Anterior cingulate cortex (tissue), 58 donors: ENCODE measurements at regions not wholly inside any gene's neighbourhood (a gene's known extent, or its start where the extent isn't known, plus 50 kb on each side); places are given as distances from the start of the nearest gene placed in this dataset.
"Not testable (repeated sequence)": the region's sequence is repeated elsewhere in the genome, so short reads cannot be mapped to it uniquely, and the experiment has no call there.

ENCODE experiments used
- DNase-seq, 58 donors: peaks; one replicate each; lab custom pipeline; 2025; lab: John Stamatoyannopoulos, UW

DNA sequence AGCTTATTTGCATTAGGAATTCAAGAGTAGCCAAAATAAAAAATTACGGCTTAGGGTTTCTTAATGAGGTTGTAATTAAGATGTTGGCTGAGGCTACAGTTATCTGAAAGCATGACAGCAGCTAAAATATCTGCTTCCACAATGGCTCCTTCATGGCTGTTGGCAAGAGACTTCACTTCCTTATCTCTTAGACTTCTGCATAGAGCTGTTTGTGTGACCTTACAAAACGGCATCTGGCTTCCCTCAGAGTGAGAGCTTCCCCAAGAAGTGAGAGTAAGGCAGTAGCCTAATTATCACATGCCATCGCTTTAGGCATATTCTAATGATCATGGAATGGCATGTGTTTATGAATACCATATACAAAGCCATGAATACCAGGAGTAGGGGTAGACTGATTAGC is 57.6 kb downstream of the CCDC59 start:
- peak in 1 of 58 donors; percentile 3 for DNase-seq

DNA sequence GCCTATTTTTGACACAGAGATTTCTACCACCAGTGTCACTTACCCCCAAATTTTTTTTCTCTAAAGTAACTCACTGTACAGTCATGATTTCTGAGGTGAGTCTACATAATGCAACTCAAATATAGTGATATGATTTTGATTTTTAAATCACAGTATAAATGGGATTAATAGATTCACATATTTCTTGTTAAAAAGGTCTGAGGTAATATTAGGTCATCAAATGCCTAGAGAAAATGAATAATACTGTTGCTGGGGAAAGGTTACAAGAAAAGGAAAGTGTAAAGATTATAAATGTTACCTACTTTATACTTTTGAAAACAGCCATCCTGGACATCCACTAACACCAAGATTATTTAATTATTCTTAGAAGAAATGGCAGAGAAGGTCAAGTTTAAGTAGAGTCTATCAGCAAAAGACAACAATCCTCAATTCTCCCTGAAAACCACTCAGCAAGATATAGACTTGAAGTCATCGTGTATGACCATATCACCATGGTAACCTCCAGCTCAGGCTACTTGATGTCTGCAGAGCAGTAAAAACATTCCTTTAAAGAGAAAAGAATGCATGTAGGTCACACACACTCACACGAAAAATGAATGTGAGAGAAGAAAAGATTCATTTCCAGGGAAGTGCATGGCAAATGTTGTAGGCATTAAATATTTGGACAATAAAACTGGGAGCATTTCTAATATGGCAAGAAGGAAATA is 58.7 kb downstream of the CCDC59 start:
- peak in 2 of 58 donors; percentile 3 to 6 for DNase-seq

DNA sequence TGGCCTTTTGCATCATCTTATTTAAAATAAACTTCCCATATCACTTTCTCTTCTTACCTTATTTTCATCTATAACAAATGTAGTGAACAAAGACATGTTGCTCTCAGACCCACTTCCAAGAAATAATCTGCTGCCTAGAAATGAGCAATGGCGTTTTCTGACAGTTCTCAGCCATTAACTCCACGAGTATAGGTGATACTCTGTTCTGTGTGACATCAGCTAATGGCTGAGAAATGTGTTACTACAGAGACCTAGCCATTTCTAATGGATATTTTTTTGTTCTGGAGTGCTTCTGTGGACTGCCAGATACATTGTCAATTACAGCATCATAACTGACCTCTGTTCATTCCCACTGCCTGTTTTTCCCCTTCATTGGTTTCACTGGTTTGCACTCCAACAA is 67.8 kb downstream of the CCDC59 start:
- DNase-seq = no peak

DNA sequence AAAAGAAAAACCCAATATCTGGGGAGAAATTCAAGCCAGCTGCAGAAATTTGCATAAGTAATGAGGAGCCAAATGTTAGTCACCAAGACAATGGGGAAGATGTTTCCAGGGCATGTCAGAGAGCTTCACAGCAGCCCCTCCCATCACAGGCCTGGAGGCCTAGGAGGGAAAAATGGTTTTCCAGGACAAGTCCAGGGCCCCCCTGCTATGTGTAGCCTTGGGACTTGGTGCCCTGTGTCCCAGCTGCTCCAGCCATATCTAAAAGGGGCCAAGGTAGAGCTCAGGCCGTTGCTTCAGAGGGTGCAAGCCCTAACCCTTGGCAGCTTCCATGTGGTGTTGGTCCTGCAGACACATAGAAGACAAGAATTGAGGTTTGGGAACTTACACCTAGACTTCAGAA is 76.9 kb downstream of the CCDC59 start:
- not testable (repeated sequence) for DNase-seq

DNA sequence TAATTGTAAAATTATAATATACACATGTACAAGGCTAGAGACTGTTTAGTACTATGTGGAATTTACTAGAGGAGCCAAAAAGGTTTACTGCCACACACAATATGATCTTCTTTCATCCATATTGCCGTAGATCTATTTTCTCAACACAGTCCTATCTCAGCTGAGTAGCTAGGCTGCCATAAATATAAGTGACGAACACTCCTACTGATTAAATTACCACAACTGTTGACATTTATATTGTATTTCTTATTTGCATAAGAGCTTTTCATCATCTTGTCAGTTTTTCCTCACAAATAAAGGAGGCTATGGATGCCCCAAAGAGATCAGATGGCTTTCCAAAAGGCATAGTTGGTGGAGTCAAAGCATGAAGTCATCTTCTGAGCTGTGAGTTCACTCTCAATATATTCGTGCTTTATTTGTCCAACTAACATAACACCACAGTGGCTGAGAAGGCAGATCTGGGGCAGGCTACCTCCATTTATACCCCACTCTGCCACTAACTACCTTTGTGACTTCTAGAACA is 78.6 kb downstream of the CCDC59 start:
- DNase-seq = no peak

DNA sequence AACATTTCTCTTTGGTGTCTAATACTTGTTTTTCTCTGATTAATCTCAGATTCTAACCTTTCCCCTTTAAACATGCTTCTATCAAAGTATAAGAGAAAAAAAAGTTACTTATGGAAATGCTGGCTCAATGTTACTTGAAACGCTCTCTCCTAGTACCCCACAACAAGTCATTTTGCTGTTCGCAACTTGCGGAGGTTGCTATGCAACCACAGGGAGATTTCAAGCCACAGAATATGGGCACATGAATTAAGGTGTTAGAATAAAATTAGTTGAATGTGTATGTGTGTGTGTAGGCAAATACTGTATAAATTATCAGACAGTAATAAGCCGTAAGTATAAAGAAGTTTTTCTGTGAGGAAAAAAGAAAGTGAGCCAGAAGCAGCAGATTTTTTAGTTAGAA is 80.6 kb downstream of the CCDC59 start:
- DNase-seq = peak in 2 of 58 donors; percentile 1 to 4

DNA sequence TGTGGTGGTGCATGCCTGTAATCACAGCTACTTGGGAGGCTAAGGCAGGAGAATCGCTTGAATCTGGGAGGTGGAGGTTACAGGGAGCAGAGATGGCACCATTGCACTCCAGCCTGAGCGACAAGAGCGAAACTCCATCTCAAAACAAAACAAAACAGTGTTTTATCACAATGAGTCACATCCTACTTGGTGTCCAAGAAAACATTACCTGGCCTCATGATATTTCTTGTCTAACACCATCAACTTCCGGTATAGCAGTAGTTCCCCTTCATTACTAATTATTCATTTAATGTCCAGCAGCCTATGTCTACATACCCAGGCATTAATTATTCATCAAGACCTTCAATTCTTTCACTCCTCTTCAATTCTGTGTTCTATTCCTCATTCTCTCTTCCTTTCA is 115.5 kb downstream of the CCDC59 start:
- no peak for DNase-seq

DNA sequence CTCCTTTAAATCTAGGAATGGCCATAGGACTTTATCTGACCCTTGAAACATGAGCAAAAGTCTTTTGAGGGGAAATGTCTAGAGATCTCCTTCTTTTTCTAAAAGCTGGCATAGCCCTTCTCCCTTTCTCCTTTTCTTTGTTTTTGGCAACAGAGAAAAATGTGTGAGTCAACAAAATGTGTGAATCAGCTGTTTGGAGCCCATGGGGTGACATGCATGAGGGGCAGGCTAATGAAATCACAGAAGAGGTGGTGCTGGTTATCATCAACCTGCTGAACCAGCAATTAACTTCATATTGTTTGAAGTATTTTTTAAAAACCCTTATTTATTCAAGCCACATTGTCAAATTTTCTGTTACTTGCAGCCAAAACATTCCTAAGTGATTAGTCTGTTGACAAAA is 132.3 kb downstream of the CCDC59 start:
- DNase-seq = no peak

DNA sequence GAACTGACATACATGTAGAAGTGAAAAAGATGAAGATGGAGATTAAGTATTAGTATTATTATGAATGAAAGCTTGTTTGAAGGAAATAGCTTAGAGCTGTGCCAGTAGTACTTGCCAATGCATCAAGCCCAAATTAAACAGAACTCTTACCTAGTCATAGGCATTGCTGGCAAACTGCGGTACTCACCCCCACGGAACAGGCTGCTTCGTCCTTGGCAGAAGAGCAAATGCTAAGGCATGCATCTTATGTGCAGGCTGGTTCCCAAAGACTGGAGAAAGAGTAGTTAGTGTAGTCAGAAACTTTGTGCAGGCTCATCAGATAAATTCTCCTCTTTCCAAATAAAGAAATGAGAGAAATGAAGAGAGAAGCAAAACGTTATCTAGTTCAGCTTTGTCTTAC is 134.8 kb downstream of the CCDC59 start:
- DNase-seq = peak in 24 of 58 donors; percentile 1 to 60 (median 24)

DNA sequence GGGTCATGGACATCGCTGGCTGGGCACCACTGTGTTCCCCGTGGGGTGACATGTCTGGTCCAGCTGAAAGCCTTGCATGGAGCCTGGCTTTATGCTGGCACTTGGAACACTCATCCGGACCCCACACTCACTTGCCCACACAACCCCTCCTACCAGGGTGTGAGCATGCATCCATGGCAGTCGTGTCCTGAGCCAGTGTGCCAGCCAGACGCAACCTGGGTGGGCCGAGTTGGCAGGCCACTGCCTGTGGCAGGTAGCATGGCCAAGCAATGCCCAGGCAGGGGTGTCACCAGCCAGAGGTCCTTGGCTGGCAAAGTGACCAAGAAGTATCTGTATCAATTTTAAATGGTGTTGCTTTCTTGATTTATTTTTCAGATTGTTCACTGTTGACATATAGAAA is 141.7 kb downstream of the CCDC59 start:
- no peak for DNase-seq

DNA sequence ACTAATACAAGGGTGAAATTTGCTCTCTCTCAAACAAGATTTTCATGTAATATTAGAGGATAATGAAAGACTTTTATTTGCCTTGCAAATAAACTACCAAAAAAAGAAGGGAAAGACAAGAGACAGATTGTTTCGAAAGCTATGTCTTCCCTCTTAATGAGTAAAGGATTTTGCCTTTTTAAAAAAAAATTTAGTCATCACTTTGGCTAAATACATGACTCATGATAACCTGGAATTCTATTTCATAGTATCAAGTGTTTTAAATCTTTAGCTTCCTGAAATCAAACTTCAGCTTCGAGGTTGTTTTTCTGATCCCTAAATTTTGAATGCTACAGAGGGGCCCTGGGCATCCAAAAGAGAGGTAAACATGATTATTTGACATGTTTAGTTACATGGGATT is 144.4 kb downstream of the CCDC59 start:
- no peak for DNase-seq

DNA sequence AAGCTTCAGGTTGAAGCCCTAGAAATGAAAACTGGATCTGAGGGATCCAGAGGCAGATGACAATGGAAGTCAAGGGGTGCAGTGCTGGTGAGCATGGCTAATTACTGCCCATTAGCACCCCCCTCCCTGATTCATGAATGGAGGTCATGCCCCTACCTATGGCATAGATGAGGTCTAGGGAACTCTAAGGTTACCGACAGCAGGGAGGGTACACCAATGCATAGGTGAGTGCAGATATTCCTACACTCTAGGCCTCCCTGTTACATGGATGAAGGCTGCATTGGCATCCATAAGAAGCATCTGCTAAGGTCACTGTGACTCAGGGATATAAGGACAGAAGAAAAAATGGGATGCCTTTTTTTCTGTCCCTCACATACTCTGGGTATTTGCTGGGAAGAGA is 147.3 kb downstream of the CCDC59 start:
- no peak for DNase-seq

DNA sequence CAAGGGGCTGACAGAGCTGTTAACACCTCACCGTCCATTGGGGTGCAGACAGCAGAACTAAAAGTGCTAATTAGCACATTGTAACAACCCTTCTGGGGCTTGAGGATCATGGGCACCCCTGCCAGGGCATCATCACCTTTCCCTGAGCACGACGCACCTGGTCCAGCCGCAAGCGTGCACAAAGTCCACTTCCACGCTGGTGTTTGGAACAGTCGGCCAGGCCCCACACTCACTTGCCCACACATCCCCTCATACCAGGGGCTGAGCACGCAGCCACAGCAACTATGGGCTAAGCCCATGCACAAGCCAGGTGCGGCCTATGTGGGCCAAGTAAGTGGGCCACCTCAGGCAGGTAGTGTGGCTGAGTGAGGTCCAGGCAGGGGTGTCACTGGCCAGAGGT is 148.7 kb downstream of the CCDC59 start:
- DNase-seq = no peak

DNA sequence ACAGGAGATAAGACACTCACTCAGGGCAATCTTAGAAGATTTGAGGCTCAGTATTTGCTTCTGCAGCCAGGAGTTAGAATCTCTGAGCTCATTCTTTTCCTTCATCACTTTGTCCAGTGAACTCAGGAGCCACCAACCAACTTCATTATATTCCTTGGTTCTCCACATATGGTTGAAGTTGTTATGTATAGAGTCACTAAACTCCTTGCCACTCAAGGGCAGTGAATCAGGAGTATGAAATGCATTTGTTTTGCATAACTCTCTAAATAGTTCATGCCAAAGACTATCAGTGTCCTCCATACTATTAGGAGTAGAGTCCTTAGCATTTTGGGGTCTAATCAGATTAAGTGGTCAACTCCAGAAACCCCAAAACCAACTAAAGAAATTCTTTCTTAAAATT is 150.6 kb downstream of the CCDC59 start:
- no peak for DNase-seq

DNA sequence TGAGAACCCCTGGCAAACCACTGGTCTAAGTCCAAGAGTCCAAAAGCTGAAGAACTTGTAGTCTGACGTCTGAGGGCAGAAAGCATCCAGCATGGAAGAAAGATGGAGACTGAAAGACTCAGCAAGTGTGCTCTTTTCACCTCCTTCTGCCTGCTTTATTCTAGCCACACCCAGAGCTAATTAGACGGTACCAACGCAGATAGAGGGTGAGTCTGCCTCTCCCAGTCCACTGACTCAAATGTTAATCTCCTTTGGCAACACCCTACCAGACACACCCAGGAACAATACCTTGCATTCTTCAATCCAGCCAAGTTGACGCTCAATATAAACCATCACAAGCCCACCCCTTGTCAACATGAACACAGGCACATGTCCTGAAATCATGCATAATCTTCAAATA is 155.1 kb downstream of the CCDC59 start:
- no peak for DNase-seq

DNA sequence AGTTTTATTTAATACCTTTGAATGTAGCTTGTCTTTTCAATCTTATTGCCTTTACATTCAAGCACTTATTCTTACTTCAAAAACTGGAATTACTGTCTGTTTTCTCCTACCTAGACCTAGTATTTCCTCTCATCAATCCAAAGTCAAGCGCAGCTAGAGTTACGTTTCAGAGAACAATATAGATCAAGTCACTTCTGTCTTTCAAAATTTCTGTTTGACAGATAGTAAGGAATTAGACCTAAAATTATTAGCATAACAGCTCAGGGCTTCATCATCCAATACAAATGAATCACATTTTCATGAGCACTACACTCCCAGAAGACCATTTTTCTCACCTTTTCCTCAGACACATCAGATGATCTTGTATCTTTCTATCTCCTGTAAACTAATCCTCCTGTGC is 170.6 kb downstream of the CCDC59 start:
- DNase-seq = no peak

DNA sequence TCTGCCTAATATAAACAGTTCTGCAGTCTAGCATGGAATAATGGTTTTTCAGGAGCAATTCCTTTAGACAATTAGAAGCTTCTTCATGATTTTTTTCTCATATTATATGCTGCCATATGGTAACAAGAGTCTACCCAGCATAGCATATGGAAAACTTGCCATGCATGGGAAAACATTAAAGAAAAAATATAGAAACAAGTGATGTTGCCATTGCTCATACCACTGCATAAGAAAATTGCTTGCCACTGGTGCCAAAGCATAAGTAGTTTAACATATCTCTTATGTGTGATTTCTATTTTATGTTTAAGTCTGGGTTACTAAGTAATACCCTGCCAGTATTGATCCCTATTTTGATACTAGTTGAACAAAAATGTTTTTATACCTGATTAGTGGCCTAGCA is 171.2 kb downstream of the CCDC59 start:
- DNase-seq = peak in 1 of 58 donors; percentile 8

DNA sequence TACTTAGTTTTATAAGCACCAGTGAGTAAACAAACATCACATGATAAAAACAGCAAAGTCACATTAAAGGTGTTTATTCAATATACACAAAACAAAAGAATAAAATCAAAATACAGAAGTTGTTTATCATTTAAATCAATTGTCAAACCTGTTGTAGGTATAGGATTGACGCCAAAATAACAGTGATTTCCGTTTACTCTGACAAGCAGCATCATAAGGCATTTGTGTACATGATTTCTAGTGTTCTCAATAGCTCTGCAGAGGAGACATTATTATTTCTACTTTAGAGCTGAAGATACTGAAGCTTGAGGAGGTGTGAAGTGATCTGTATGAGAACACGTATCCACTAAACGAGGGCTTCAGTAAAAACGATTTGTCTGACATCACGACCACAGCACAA is 171.9 kb downstream of the CCDC59 start:
- DNase-seq = no peak

DNA sequence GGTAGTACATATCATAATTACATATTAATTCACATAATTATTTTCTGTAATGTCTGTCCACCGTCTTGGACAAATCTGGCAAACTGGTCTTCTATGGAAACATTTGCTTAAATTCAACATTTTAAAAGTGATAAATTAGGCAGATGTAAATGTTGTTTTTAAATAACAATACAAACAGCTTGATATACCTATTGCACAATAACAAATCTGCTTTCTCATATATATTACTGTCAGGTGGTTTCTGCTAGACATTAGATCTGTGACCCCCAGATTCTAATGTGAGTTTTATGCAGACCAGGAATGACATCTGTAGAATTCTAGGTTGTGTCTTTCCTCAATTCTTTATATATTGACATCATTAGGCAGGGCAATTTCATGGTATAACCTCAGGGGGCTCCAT is 173.3 kb downstream of the CCDC59 start:
- no peak for DNase-seq

DNA sequence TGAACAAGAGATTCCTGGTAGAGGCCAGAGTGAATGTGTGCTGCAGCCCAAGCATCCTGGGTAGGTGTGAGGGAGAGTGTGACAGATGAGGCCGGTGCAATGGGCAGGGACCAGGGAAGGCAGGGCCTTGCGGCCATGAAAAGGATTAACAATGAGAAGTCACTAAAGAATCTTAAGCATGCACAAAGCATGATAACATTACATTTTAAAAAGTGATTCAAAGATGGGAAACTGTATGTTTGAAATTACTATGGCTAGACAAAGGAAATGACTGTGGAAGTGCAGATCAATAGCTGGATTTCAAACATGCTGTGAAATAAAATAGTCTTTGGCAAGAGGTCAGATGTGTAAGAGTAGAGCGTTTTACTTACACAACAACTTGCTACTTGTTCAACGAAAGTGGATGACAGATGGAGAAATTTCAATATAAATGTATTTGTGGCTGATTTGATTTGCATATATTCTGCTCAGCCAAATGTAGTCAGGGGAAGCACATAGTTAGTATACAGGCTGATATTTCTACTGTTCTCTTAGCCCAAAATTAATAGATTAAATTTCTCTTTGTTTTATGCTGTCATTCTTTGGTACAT is 175.5 kb downstream of the CCDC59 start:
- DNase-seq = no peak

DNA sequence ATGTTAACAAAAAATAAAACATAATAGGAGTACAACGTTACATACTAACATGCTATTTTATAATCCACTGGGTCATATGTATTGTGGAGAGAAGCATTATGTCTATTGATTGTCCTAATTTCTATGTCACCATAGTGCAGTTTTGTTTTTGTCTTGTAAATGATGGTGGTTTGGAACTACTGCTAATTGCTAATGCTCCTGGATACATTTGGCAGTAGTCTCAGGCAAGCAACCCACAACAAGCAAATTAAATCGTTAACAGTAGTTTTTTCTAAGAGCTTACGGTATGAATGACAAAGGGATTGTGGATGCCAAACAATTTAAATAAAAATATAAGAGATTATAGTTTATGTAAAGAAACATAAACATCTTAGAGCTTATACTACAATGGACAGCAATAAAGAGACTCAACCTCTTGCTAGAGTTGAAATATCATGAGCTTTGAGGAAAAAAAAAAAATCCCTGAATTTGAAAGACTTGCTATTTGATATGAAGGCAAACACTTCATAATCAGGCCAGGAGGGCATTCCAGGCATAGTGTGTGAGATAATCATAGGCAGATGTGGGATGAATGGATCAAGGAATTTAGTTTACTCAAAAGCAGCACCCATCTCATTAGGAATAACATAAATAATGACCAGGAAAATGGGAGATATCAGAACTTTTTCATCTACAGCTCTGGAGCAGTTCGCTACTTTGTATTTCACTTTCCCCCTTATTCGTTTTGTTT is 181.3 kb downstream of the CCDC59 start:
- DNase-seq = no peak

DNA sequence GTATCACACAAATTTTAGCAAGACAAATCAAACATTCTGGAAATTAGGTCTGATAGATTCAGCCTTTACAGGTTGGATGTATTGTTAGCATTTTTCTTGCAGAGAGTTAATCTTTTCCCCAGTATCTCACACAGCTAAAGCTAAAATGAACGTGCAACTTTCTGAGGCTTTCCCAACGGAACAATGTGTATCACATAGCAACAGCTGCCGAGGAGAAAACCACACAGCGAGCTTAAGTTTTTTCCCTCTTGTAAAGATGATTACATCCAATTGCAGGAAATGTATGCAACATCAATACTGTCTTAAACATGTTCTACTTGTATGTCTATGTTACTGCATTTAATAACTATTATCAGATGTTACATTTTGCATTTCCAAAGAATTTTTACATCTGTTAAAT is 182.2 kb downstream of the CCDC59 start:
- no peak for DNase-seq
